ENCODE measurements at regions not wholly inside any gene's neighbourhood (a gene's known extent, or its start where the extent isn't known, plus 50 kb on each side); places are given as distances from the start of the nearest gene placed in this dataset.

- DNase-seq, result no peak
Observed at GRCh38 chr2:144948205-144948855, 428.4 kb upstream of the ZEB2 start.

- no peak for DNase-seq
Observed at GRCh38 chr2:144947709-144948037, 427.8 kb upstream of the ZEB2 start.

- DNase-seq, result no peak
Observed at GRCh38 chr2:144946263-144946662, 426.3 kb upstream of the ZEB2 start.

- DNase-seq, result no peak
Observed at GRCh38 chr2:144944546-144945220, 424.8 kb upstream of the ZEB2 start.

- DNase-seq, result no peak
Observed at GRCh38 chr2:144943986-144944385, 424.1 kb upstream of the ZEB2 start.

GRCh38 chr2:144943293-144943941 is 423.5 kb upstream of the ZEB2 start:
- DNase-seq, result no peak

- no peak for DNase-seq
Observed at GRCh38 chr2:144942516-144943256, 422.8 kb upstream of the ZEB2 start.

GRCh38 chr2:144941743-144942488 is 422.0 kb upstream of the ZEB2 start:
- DNase-seq, result no peak

GRCh38 chr2:144939590-144939989 is 419.7 kb upstream of the ZEB2 start:
- DNase-seq, result no peak

- no peak for DNase-seq
Observed at GRCh38 chr2:144937910-144938709, 418.2 kb upstream of the ZEB2 start.

GRCh38 chr2:144937066-144937465 is 417.1 kb upstream of the ZEB2 start:
- no peak for DNase-seq

- DNase-seq, result no peak
Observed at GRCh38 chr2:144936442-144936841, 416.5 kb upstream of the ZEB2 start.

- DNase-seq, result no peak
Observed at GRCh38 chr2:144935736-144936135, 415.8 kb upstream of the ZEB2 start.

- DNase-seq, result no peak
Observed at GRCh38 chr2:144935191-144935590, 415.3 kb upstream of the ZEB2 start.

GRCh38 chr2:144931960-144932359 is 412.0 kb upstream of the ZEB2 start:
- no peak for DNase-seq

GRCh38 chr2:144931480-144931879 is 411.6 kb upstream of the ZEB2 start:
- DNase-seq, result no peak

- no peak for DNase-seq
Observed at GRCh38 chr2:144927429-144927828, 407.5 kb upstream of the ZEB2 start.

- DNase-seq, result no peak
Observed at GRCh38 chr2:144925886-144926285, 406.0 kb upstream of the ZEB2 start.

- no peak for DNase-seq
Observed at GRCh38 chr2:144924827-144925226, 404.9 kb upstream of the ZEB2 start.

- DNase-seq, result no peak
Observed at GRCh38 chr2:144922519-144922918, 402.6 kb upstream of the ZEB2 start.

- no peak for DNase-seq
Observed at GRCh38 chr2:144920755-144921530, 401.0 kb upstream of the ZEB2 start.

Measured in activated naive CD4-positive, alpha-beta T cell (primary cell).